GM12874 (cell line): ENCODE measurements at regions not wholly inside any gene's neighbourhood (a gene's known extent, or its start where the extent isn't known, plus 50 kb on each side); places are given as distances from the start of the nearest gene placed in this dataset.

Experiments used
- TF ChIP-seq, protein P1 (sequence below): IDR thresholded peaks from 2 replicates; pipeline ENCODE4 v1.5.1; 2011; ENCODE audit warnings: low read depth, mild to moderate bottlenecking, control low read depth, low read length, moderate library complexity; ENCODE audit not compliant: insufficient read depth

DNA sequence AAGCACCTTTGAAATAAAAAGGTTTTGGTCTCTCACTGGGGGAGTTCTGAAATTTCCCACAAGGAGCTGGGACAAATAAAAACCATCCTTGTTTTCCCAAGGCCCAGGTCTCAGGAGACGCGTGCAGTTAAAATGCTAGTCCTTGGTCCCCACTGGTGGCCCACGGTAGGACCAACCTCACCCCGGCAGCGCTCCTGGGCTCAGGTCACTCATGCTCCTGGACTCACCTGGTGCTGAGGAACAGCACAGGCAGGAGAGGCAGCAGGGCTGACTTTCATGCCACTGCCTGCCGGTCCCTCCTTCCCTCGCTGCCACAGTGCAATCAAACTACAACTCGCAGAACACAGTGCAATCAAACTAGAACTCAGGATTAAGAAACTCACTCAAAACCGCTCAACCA is 356.8 kb upstream of the CCDC179 start:
- TF ChIP-seq, protein P1, sequence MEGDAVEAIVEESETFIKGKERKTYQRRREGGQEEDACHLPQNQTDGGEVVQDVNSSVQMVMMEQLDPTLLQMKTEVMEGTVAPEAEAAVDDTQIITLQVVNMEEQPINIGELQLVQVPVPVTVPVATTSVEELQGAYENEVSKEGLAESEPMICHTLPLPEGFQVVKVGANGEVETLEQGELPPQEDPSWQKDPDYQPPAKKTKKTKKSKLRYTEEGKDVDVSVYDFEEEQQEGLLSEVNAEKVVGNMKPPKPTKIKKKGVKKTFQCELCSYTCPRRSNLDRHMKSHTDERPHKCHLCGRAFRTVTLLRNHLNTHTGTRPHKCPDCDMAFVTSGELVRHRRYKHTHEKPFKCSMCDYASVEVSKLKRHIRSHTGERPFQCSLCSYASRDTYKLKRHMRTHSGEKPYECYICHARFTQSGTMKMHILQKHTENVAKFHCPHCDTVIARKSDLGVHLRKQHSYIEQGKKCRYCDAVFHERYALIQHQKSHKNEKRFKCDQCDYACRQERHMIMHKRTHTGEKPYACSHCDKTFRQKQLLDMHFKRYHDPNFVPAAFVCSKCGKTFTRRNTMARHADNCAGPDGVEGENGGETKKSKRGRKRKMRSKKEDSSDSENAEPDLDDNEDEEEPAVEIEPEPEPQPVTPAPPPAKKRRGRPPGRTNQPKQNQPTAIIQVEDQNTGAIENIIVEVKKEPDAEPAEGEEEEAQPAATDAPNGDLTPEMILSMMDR: no peak

DNA sequence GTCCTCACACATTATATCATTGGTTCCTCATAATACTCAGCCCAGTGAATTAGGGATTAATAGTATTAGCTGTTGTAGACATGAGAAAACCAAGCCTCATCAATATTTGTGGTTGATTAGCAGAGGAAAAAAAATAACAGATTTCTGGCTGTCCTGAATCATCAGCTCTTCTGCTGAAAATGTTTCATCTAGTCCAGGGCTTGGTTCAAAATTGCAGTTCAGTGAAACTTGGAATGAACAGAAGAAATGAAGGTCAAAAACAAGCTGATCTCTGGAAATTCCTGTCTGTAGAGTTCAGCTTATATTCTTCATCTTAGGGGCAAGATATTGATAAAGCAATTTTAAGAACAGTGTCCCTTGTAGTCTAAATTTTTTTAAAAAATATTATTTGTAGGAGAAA is 361.1 kb upstream of the CCDC179 start:
- TF ChIP-seq, protein P1: no peak

DNA sequence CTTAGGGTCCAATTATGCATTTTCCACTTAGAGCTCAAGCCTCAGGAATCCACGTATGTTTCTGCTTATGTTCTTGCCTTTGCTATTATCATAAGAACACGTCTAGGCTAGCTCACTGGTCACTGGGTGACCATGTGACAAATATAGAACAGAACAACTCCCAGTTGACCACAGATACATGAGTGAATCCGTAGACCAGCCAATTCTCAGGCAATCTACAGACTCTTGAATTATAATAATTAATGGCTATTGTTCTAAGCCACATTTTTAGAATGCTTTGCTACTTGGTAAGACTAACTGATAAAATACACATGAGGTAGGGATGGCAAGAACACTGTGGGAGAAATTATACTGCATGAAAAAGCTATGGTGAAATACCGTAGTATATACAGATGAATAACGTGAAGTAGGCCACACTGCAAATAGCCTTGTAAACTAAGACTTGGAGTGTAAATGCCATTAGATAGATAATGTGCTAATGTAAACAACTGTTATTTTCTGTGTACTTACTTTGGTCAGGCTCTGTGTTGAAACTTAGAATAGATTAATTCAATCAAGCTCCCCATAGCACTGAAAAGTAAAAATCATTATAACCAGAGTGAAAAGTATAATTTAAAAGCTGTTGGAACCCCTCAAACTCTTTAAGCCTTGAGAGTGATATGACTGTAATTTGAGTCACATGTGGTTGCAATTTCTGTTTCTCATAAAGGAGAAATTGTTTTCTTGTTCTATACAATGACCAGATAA is 366.2 kb upstream of the CCDC179 start:
- TF ChIP-seq, protein P1: no peak

DNA sequence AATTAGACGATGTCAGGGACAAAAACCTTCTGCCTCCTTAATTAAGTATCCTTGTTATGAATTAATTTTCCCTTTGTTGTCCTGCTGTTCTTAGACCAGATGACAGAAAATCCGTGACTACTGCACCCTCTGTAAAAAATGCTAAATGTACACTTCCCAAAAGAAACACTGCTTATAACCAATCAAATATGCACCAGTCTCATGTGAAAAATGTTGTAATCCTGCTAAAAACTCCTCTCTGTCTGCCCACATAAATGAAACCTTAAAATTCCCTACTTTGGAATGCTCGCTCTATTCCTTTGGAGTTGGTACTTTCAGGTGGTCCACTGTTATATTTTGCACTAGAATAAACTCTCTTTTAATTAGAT is 366.8 kb upstream of the CCDC179 start:
- TF ChIP-seq, protein P1: no peak

DNA sequence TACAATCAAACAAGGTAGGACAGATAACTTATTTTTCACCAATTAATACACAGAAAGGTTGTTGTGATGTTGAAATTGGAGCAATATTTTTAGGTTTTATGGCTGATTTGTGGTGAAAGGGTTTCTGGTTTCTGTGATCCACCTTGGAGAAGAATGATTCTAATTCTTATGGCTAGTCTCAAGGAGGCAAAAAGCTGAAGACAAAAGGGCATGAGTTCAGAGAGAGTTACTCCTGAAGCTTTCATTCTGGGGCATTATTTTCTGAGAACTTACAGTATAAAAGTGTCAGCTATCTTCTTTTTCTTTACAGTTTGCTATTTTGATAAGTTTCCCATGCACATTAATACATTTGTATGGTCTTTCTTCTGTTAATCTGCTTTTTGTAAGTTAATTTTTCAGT is 372.4 kb upstream of the CCDC179 start:
- TF ChIP-seq, protein P1: no peak

DNA sequence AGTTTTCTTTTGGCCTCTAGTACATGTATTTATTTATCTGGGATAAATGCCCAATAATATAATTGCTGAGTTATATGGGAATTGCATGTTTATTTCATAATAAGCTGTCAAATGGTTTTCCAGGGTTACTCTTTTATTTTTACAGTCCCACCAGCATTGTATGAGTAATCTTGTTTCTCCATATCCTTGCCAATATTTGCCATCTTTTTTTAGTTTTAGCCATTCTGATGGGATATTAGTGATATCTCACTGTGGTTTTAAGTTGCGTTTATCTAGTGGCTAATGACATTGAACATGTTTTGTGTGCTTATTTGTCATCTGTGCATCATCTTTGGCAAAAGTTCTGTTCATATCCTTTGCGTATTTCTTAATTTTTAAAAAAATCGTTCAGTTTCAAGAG is 372.8 kb upstream of the CCDC179 start:
- TF ChIP-seq, protein P1: no peak

DNA sequence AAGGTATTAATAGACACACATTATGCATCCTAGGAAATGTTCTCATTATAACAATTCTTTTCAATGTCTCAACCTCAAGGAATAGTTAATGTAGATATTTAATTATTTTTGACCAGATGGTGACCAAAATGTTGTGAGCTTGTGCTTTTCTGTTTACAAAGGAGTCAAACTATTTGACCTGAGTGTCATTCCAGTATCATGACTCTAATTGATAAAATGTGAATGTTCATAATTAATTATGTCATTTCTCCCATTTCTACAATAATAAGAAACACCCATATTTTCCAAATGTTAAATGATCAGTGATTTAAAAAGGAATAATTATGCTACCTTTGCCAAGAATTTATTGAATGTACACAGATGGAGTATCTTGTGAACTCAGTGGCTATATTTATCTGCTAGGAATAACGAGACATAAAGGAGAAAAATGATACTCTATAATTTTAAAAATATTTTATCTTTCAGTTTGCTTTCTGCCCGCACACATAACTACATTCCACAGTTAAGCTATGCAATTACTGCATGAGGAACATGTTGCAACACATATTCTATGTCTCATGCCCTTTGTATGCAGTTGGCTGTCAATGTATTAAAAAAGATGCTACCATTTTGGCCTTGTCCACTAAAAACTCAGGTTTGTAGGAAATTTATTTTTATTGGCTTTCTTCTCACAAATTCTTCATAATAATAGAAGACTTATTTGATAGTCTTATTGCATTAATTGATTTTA is 376.7 kb upstream of the CCDC179 start:
- TF ChIP-seq, protein P1: no peak
